HG03521 (cell line): ENCODE measurements at regions not wholly inside any gene's neighbourhood (a gene's known extent, or its start where the extent isn't known, plus 50 kb on each side); places are given as distances from the start of the nearest gene placed in this dataset.
"Not testable (repeated sequence)": the region's sequence is repeated elsewhere in the genome, so short reads cannot be mapped to it uniquely, and the experiment has no call there.

ENCODE experiments used
- ATAC-seq: cut with Tn5 transposase; IDR thresholded peaks from one replicate; pipeline ENCODE4 v1.9.1; 2021; ENCODE audit warnings: mild to moderate bottlenecking, moderate library complexity; ENCODE audit not compliant: unreplicated experiment

DNA sequence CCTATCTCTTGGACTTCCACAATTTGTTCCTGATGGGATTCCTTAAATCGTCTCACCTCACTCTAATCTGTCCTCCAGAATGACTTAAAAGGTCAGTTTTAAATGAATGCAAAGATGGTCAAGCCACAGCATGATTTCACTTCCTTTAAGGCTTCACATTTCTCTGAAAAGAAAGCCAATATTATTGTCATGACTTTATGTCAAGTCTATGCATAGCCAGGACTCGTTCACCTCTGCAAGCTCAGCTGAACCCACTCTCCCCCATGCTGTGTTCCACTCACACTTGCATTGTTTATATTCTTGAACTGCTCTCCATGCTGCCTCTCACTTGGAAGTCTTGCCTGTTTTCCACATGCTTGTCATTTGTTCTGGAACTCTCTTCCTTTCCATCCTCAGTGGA, 298.4 kb upstream of the MMADHC start:
- no peak for ATAC-seq

DNA sequence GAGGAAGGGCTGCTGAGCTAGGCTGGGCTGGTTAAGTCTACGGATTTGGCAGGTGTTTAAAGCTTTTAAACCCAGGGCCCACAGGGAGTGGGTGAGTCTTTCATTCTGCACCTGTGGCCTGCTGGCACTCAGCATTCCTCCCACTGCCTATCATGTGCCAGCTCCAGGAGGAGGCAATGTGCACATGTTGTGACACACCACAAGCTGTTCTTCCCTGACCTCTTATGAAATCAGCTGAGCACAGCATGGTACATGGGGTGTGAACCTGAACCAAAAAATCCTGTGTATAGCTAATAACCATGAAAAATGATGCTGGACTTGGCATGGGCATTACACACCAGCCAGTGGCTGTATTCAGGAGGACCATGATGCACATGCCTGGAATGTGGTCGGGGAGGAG, 297.9 kb upstream of the MMADHC start:
- ATAC-seq, result no peak

DNA sequence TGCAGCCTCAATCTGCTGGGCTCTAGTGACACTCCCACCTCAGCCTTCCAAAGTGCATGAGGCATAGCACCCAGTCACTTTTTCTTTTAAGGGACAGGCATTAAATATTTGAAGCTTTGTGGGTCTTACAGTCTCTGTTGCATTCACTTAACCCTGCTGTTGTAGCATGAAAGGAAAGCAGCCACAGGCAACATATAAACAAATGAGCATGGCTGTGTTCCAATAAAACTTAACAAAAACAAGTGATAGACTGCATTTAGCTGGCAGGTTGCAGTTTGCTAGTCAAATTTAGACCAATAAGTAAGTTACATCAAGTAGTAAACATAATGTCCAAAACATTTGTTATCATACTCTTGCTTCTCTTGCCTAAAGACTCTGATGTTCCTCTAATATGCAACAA, 297.3 kb upstream of the MMADHC start:
- ATAC-seq, result no peak

DNA sequence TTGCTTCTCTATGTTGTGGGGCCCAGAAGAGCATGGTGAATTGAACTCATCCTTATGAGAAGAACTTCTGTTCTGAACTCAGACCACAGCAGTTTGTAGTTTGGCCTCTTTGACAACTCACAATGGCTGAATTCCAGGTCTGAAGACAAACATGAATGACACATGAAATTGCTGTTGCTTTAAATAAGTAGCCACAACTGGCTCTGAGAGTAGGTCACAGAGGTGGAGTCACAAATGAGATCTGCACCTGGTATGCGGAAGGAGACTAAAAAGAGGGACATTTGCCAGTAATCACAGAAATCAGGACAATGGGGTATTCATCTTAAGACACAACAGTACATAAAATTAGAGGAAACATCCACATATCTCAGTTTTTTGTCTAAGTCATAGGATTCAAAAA, 290.3 kb upstream of the MMADHC start:
- ATAC-seq, result no peak

DNA sequence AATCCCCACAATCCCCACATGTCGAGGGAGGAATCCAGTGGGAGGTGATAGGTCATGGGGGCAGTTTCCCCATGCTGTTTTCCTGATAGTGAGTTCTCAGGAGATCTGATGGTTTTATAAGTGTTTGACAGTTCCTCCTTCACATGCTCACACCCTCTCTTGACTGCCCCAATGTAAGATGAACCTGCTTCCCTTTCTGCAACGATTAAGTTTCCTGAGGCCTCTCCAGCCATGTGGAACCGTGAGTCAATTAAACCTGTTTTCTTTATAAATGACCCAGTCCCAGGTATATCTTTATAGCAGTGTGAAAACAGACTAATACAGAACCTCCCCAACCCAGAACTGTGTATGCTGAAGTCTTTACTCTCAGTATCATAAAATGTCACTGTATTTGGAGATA, 289.5 kb upstream of the MMADHC start:
- ATAC-seq, result no peak

DNA sequence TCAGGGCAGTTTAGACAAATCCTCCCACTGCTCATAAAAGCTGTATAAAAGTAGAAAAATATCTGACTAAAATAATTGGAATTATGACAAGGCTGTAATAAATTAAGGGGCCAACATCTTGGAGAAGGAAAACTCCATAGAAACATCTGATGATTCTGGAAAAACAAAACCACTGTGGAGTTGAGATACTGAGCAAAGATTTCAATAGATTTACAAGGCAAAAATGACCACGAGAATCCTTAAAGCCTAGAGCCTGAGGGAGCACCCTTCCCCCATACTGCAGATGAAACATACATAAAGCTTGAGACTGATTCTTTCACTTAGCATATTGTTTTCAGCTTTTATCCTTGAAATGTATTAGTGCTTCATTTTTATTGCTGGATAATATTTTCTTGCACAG, 286.4 kb upstream of the MMADHC start:
- no peak for ATAC-seq

DNA sequence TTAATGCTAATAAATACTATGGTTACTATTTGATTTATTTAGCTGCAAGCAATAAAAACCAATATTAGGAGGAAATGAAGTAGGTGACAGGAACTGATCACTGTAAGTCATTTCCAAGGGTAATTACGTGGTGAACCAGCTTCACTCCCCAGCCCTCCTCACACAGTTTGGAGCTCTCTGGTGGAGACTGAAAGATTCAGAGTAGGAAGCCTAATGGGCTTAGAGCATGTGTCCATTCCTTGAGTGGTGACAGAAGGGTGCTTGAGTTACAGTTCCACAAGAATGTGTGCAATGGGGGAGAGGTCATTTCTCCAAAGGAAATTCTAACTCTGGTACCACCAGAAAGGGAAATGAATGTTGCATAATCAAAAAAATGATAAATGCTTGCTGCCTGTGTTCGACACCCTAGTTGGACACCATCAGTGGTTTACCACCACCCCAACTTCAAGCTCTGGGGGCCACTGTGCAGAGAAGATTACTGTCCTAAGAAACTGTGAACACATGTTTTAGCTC, 285.1 kb upstream of the MMADHC start:
- ATAC-seq, result no peak

DNA sequence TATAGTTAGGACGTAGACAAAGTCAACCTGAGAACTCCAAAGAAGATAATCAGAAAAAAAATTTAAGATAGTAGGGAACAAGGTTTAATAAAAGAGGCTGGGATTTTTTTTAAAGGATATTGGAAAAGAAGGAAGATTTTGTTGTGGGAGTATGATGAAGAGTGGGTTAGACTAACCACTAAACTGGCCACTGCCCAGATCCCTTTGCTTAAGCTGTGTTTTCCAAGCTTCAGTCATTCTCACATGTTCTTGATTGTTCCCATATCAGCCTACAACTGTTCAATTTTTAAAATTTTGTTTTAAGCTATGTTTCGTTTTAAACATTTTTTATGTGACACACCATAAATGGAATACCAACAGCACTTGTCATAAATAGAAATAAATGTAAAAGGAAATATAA, 284.5 kb upstream of the MMADHC start:
- no peak for ATAC-seq

DNA sequence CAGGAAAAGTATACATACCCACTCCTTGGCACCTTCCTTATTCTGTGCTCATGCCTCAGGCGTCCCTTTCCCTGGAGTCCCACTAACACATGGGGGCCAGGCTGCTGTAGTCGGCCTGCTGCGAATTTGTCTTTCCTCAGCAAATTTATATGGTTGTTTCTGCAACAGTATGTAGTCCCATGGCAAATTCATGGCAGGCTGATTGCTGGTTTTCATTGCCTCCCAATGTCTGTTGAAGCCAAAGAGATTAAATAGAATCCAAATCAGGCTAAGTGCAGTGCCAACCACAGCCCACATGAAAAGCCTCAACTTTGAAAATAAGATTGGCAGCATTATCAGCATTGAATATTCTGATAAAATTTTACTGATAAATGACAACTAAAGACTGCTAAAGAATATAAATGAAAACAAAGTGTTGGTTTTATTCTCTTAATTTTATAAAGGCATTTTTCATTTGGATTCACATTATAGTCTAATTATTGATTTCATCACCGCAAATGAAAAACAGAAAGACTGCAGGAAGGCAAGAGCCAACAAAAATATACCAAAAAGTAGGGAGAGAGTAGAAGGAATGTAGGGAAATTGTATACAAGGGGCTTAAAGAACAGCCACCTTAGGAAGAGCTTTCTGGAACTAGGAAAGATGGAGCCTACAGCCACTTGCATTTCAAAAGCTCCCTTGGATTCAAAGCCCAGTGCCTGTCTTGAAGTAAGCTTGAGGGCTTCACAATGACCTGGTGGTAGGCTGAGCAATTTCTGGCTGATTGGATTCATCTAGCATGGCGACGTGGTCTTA, 283.7 kb upstream of the MMADHC start:
- no peak for ATAC-seq

DNA sequence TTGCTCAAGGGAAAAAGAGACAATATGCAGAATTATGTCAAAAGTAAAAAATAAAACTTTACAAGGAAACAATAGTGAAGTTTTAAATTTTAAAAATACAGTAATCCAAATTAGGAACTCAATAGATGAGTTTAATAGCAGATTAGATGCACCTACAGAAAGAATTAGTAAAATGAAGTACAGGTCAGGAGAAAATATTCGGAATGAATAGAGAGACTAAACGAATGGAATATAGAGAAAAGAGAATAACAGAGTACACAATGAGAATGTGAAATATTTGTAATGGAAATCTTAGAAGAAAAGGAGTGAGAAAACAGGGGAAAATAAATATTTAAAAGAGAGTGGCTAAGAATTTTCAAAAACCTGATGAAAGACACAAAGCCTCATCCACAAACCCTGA, 275.7 kb upstream of the MMADHC start:
- ATAC-seq, result no peak

DNA sequence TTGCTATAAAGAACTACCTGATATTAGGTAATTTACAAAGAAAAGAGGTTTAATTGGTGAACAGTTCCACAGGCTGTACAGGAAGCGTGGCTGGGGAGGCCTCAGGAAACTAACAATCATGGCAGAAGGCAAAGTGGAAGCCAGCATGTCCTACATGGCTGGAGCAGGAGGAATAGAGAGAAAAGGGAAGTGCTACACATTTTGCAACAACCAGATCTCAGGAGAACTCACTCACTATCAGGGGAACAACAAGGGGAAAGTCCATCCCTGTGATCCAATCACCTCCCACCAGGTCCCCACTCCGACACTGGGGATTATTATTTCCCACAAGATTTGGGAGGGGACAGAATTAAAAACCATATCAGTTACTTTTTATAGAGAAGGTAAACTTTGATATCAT, 273.5 kb upstream of the MMADHC start:
- ATAC-seq, result no peak

DNA sequence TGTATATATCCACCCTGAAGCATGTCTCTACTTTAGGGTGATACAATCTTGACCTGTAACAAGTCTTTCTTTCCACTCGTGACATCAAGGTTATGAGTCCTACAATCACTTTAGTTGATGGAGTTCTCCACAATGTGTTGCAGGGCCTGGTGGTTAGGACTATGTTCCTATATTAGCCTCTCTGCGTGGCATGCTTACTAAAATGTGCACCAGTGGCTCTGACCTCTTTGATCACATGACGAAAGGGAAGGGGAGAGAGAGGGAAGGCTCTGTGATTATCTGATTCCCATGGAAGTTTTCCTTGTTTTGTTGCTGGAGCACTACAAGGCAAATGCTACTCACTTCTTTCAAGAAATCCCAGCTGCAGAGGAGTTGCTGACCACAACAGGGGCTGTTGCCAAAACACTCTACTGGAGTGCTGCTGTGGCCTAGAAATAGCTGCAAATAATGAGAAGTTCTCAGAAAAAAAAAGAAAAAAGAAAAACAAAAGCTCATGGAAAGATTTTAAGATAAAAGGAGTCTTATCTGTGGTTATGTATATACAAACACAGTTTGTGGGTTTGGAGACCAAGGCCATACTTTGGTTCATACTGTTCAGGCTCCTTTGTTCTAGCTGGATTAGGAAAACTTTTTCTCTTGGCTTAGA, 272.8 kb upstream of the MMADHC start:
- no peak for ATAC-seq

DNA sequence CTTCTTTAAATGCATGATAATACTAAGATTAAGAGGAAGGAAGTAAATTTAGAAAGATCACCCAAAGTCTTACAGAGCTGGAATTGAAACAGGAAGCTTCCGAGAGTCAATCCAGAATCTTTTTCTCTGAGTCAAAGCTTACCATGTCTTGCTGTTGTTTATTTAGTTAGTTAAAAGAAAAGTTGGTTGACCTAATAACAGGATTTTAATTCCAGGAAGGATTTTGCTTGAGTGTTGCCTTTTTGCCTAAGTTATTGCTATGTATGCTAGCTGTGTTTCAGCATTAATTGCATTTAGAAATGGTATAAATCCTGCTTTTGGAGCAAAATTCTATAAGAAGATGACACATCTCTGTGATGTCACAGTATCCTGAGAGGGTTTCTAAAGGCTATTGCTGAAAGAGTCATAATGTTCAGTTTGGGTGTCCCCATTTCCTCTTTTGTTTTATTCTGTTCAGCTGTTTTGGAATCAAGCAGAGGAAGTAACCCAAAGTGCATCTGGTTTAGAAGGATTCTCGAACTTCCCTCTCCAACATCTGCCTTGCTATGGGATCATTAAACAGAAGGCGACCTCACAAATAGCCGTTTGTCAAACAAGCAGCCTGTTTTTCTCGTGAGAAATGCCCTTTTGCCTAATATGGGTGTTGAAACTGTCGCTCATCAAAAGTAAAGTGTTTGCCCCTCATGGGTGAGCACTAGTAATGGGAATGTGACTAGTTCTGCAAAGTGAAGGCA, 271.5 kb upstream of the MMADHC start:
- ATAC-seq, result no peak

DNA sequence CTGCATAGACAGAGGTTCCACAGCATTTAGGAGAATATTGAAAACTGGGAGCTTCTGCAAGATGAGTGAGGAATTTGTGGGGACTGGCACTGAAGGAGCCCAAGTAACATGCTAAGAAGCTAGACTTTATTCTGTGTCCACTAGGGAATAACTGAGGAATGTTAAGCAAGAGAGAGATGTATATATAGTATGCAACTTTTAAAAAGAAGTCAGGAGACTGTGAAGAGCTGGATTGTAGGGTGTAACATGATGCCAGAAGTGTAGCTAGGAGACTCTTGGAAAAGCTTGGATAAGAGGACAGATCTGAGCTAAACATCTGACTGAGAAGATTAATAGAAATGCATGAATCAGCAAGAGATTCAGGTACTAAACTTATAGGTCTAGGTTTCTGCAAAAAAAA, 270.6 kb upstream of the MMADHC start:
- ATAC-seq, result no peak

DNA sequence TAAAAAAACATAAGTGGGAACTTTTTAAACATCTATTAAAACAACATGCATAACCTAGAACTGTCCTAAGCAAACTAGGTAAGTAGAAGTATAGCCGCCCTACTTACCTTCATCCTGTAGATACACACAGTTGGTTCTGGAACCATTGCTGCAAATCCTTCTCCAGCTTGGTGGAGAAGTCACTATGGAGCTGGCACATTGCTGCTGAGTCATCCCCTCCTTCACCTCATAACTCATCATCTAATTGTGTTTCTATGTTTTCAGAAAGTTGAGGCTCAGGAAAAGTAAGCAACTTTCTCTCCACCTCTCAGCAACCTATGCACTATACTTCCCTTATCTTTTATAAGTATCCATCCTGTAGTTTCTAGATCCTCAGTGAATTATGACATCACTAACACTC, 269.8 kb upstream of the MMADHC start:
- ATAC-seq, result no peak

DNA sequence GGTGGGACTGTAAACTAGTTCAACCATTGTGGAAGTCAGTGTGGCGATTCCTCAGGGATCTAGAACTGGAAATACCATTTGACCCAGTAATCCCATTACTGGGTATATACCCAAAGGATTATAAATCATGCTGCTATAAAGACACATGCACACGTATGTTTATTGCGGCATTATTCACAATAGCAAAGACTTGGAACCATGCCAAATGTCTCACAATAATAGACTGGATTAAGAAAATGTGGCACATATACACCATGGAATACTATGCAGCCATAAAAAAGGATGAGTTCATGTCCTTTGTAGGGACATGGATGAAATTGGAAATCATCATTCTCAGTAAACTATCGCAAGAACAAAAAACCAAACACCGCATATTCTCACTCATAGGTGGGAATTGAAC, 268.3 kb upstream of the MMADHC start:
- not testable (repeated sequence) for ATAC-seq

DNA sequence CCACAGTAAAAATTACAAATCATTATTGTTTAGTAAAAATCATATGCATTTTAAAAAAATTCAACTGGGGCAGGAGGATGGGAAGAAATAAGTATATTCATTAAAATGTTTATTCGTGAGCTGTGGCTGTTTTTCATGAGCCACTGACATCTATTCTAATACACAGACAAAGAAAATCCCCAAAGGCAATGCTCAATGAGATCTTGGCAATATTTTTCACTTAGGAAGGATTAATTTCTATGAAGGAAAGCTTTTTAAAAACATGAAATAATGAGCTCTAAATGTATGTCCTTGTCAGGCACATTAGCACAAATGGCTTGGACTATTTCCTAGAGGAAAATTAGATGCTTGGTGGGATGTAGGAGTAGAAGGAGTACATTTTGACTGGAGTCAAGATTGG, 262.0 kb upstream of the MMADHC start:
- no peak for ATAC-seq

DNA sequence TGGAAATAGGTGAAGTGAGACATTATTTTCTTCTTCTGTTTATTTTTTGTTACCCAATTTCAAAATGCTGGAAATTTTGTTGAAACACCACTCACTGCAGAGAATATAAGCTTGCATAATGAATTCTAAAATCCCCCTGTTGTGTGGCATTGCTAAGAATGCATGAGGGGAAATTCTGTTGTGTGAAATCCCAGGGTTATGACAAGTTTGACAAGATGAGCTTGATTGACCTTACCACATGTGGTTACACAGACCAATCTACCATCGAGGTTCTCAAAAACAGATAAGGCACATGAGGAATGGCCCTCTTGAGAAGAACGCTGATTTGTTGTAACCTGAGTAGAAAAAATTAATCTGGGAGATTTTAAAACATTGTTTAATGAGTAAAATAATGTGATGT, 261.6 kb upstream of the MMADHC start:
- ATAC-seq, result no peak

DNA sequence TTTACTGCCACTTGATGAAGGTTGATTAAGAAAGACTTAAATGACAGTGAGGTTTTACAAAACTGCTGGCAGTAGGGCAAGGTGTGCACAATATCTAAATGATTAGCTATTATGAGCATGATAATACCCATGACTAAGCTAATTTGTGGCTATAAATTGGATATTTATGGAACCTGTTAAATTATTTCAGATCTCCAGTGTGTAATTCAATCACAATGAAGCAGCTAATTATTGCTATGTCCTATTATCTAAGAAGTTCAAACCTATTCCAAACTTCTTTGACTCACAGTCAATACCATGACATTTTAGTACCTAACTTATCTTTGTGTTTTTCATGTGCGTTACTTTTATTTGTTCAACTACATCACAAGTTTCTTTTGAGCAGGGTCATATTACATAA, 253.8 kb upstream of the MMADHC start:
- no peak for ATAC-seq

DNA sequence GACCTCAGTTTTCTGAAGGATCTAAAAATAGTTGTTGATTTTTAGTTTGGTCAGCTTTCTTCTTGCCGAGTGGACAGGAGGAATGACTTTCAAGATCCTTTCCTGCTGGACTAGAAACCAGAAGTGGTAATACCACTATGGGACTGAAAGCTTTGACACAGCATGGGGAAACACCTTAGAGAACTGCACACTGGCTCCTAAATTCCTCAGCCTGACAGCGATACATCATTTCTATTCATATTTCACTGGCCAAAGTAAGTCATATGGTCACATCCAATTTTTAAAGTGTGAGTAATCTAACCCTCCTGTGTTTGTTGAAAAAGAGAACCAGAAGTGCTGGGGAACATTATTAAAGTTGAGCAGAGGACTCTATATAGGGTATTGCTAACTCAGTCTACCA, 244.7 kb upstream of the MMADHC start:
- no peak for ATAC-seq

DNA sequence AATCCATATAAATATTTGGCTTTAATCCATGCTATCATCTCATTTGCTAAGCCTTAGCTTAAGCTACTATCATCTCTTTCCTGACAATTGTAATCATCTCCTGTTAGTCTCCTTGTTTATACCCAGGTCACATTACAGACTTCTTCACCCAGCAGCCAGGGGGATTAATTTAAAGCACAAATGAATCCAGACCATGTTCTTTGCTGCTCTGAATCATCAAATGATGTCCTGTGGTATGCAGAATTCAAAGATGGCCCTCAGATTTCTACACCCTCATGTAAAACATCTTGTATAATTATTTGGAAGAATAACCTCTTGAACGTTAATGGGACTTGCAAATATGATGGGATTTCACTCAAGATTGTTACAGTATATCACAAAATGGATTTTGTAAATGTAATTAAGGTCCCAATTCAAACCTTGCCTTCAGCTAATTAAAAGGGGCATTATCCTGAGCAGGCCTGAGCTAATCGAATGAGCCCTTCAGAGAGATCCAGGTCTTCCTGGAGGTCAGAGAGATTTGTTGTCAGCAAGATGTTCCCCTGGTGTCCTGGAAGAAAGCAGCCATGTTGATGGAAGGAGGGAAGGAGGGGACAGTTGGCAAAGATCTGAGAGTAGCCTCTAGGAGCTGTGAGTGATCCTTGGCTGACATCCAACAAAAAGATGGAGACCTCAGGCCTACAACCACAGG, 241.1 kb upstream of the MMADHC start:
- ATAC-seq, result no peak
